ENCODE measurements at regions not wholly inside any gene's neighbourhood (a gene's known extent, or its start where the extent isn't known, plus 50 kb on each side); places are given as distances from the start of the nearest gene placed in this dataset.

DNA sequence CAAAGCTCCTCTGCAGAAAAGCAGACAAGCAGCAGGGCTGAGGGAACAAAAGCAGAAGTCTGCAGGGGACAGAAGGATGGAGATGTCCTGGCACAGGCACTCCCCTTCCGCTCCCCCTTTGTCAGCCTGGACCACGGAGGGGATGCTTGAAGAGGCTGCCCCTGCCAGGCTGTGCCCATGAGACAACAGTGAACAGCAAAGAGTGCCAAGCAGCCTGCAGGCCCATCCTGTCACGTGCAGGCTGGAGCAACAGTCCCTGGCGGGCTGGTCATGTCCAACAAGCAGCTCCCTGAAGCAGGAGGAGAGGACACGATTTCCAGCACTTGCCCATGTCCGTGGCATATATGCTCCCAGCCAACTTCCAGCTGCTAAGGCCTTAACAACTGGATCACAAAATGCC is 132.3 kb downstream of the IRX2 start:
- Mint-ChIP-seq H3K4me1 (ENCODE audit: low read depth) (no peaks in the 10 kb centered on the region), H3K36me3 (ENCODE audit: low read depth) (no peaks in the 10 kb centered on the region), H3K4me3 (no peak overlapping the region), H3K27me3 (ENCODE audit: low read depth) (no peaks in the 10 kb centered on the region), H3K9me3 (ENCODE audit: insufficient read depth) (no peaks in the 10 kb centered on the region), H3K27ac (no peak overlapping the region)
- CTCF ChIA-PET: no interaction called here
- ATAC-seq: no peak
- POLR2A ChIA-PET: no interaction called here
- no peak for DNase-seq

DNA sequence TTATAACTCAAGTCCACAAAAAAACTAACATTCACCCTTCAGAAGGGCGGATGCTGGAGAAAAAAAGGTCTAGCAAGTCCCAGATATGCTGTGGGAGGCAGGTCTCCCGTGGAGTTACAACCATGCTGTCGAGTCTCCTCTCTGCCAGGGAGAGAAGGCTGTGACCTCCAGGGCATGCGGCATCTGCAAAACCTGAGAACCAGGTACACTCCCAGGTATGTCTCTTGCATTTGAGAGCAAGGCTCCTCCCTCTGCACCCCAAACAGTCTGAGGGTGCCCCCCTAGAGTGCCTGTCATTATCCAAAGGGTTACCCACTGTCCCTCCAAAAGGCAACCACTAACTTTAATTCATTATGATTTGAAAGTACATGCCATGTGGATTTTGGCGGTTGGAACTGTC is 134.0 kb downstream of the IRX2 start:
- Mint-ChIP-seq H3K4me1 (ENCODE audit: low read depth) (no peaks in the 10 kb centered on the region), H3K27ac (no peak overlapping the region), H3K9me3 (ENCODE audit: insufficient read depth) (no peaks in the 10 kb centered on the region), H3K4me3 (no peak overlapping the region), H3K36me3 (ENCODE audit: low read depth) (no peaks in the 10 kb centered on the region), H3K27me3 (ENCODE audit: low read depth) (no peaks in the 10 kb centered on the region)
- ATAC-seq (no peak), DNase-seq (no peak)
- ChIA-PET CTCF (no interaction called here), POLR2A (no interaction called here)

DNA sequence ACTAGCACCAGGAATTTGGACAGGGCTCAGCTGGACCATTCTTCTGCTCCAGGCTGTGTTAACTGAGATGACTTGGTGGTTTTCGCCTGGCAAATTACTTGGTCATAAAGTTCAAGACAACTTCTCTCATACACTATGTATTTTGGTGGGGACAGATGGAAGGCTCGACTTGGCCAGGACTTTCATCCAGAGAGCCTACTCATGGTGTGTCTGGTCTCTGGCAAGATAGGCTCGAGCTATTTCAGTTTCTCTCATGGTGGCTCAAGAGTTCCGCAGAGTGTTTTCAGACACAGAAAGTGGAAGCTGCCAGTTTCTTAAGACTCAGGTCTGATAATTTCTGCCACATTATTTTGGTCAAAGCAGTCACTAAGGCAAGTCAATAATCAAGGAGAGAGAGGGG is 135.6 kb downstream of the IRX2 start:
- Mint-ChIP-seq H3K9me3 (ENCODE audit: insufficient read depth) (no peaks in the 10 kb centered on the region), H3K4me3 (no peak overlapping the region), H3K27me3 (ENCODE audit: low read depth) (no peaks in the 10 kb centered on the region), H3K4me1 (ENCODE audit: low read depth) (no peaks in the 10 kb centered on the region), H3K36me3 (ENCODE audit: low read depth) (no peaks in the 10 kb centered on the region), H3K27ac (no peak overlapping the region)
- ATAC-seq: no peak
- no peak for DNase-seq
- ChIA-PET CTCF (no interaction called here), POLR2A (no interaction called here)

DNA sequence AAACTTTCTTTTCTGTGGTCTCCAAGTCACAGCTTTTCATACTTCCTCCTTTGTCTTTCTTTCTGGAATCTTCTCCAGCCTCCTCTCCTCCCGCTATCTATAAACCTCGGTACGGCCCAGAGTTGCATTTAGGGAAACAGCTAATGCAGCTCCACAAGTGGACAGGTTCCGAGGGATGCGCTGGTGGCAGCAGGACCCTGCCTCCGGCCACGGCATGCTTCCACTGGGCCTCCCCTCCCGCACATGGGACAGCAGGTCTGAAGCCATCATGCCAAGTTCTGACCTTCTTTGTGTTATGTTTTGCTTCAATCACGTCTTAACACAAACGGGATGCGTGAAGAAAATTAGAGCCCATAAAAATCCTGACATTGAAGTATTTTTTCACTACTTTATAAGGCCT is 136.9 kb downstream of the IRX2 start:
- no peak overlapping the region for H3K27ac Mint-ChIP-seq

DNA sequence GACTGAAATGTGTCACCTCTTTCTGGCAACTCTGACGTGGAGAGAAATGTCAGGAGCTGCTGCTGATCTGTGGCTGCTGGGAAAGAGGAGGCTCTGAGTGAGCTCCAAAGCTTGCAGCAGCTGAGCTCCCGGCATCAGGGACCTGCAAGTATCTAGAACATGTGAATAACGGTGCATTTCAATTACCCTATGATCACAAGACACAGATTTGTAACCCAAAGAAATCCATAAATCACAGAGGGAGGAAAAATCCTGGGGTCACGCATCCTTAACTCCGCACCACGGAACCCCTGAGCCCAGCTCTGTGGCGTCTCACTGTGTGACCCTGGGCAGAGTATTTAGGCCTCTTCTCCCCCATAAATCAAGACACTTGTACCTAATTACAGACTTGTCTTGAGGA is 139.8 kb downstream of the IRX2 start:
- H3K9me3 Mint-ChIP-seq (ENCODE audit: insufficient read depth): peaks cover 8% of the 10 kb centered on the region
- CTCF ChIA-PET: no interaction called here

More for the DNA sequence above, 136.9 kb downstream of the IRX2 start:
- ATAC-seq: no peak
- ChIA-PET POLR2A (no interaction called here), CTCF (no interaction called here)
- no peaks in the 10 kb centered on the region for H3K27me3 Mint-ChIP-seq (ENCODE audit: low read depth)
- no peaks in the 10 kb centered on the region for H3K36me3 Mint-ChIP-seq (ENCODE audit: low read depth)
- peaks cover 3% of the 10 kb centered on the region for H3K9me3 Mint-ChIP-seq (ENCODE audit: insufficient read depth)
- no peak for DNase-seq
- H3K4me3 Mint-ChIP-seq: no peak overlapping the region
- no peaks in the 10 kb centered on the region for H3K4me1 Mint-ChIP-seq (ENCODE audit: low read depth)

DNA sequence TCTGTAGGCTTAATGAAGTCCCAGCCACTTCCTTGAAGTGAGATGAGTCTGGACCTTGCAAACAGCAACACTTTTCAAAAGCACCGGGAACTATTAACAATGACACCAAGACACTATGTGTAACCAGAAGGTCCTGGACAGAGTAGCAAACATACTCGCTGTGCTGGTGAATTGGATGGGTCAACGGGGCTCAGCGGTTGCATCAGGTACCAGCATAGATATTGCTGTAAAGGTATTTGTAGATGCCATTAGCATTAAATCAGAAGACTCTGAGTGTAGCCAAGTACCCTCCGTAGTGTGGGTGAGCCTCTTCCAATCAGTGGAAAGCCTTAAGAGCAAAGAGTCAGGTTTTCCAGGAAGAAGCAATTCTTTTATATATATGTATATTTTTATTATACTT is 140.5 kb downstream of the IRX2 start:
- H3K27ac Mint-ChIP-seq: no peak overlapping the region
- CTCF ChIA-PET: no interaction called here
- H3K4me3 Mint-ChIP-seq: no peak overlapping the region
- H3K36me3 Mint-ChIP-seq (ENCODE audit: low read depth): no peaks in the 10 kb centered on the region
- H3K27me3 Mint-ChIP-seq (ENCODE audit: low read depth): no peaks in the 10 kb centered on the region
- POLR2A ChIA-PET: no interaction called here
- ATAC-seq (no peak), DNase-seq (no peak)
- H3K4me1 Mint-ChIP-seq (ENCODE audit: low read depth): no peaks in the 10 kb centered on the region
- H3K9me3 Mint-ChIP-seq (ENCODE audit: insufficient read depth): peaks cover 8% of the 10 kb centered on the region

More for the DNA sequence above, 139.8 kb downstream of the IRX2 start:
- Mint-ChIP-seq H3K27me3 (ENCODE audit: low read depth) (no peaks in the 10 kb centered on the region), H3K4me1 (ENCODE audit: low read depth) (no peaks in the 10 kb centered on the region), H3K4me3 (no peak overlapping the region), H3K36me3 (ENCODE audit: low read depth) (no peaks in the 10 kb centered on the region), H3K27ac (no peak overlapping the region)
- DNase-seq: no peak
- POLR2A ChIA-PET: no interaction called here
- no peak for ATAC-seq

DNA sequence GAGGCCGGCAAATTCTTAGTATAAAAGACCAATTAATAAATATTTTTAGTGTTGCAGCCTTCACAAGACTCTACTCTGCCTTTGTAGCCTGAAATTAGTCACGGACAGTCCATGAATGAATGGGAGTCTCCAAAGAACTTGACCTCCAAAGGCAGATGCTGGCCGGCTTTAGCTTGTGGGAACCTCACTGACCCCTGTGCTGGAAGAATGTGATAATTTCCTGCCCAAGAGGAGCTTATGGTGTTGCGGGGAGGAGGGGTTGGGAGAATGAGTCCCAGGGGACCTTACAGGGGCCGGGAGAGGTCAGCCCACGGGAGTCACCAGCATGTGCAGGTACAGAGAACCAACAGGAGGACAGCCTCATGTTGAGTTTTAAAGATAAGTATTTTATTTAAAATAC is 143.1 kb downstream of the IRX2 start:
- no peaks in the 10 kb centered on the region for H3K4me1 Mint-ChIP-seq (ENCODE audit: low read depth)
- ATAC-seq: no peak
- H3K9me3 Mint-ChIP-seq (ENCODE audit: insufficient read depth): peaks cover 8% of the 10 kb centered on the region
- CTCF ChIA-PET: no interaction called here
- no peak overlapping the region for H3K4me3 Mint-ChIP-seq
- H3K27ac Mint-ChIP-seq: no peak overlapping the region
- no peaks in the 10 kb centered on the region for H3K36me3 Mint-ChIP-seq (ENCODE audit: low read depth)
- POLR2A ChIA-PET: no interaction called here
- no peaks in the 10 kb centered on the region for H3K27me3 Mint-ChIP-seq (ENCODE audit: low read depth)
- DNase-seq: no peak

DNA sequence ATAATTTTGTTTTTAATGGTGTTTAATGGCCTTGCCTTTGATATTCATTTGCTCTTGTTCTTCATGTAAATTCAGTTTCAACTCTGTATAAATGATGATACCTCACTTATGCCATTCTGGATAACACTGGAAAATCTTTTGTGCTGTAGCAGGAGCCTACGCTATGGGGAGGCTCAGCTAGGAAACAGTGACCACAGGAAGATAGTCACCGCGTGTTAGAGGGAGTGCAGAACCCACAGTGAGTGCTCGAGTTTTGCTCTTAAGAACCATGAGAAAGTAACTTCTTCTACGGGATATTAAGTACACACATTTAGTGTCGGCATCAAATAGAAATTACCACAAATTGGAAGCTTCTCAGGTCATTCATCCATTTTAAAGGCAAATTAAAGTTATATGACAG is 143.9 kb downstream of the IRX2 start:
- no peaks in the 10 kb centered on the region for H3K4me1 Mint-ChIP-seq (ENCODE audit: low read depth)
- DNase-seq (no peak), ATAC-seq (no peak)
- ChIA-PET POLR2A (no interaction called here), CTCF (no interaction called here)
- peaks cover 8% of the 10 kb centered on the region for H3K9me3 Mint-ChIP-seq (ENCODE audit: insufficient read depth)
- H3K36me3 Mint-ChIP-seq (ENCODE audit: low read depth): no peaks in the 10 kb centered on the region
- H3K27ac Mint-ChIP-seq: no peak overlapping the region
- H3K27me3 Mint-ChIP-seq (ENCODE audit: low read depth): no peaks in the 10 kb centered on the region
- no peak overlapping the region for H3K4me3 Mint-ChIP-seq

DNA sequence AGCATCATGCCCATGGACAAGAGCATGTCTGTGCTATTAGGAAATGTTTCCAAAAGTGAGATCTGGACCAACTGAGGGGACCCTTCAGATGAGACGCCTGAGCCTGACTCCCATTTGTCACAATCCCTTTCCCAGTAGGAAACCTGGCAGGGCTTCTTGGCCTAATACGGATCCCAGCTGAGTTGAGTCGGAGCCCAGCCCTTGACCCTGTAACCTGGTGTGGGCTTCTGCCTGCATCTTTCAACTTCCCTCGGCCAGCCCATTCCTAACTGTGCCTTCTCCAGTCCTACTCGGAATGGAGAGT is 148.3 kb downstream of the IRX2 start:
- H3K4me3 Mint-ChIP-seq: no peak overlapping the region
- no peaks in the 10 kb centered on the region for H3K27me3 Mint-ChIP-seq (ENCODE audit: low read depth)
- CTCF ChIA-PET: no interaction called here
- ATAC-seq (no peak), DNase-seq (no peak)
- POLR2A ChIA-PET: no interaction called here
- H3K36me3 Mint-ChIP-seq (ENCODE audit: low read depth): no peaks in the 10 kb centered on the region
- no peaks in the 10 kb centered on the region for H3K4me1 Mint-ChIP-seq (ENCODE audit: low read depth)
- peaks cover 2% of the 10 kb centered on the region for H3K9me3 Mint-ChIP-seq (ENCODE audit: insufficient read depth)
- H3K27ac Mint-ChIP-seq: no peak overlapping the region

DNA sequence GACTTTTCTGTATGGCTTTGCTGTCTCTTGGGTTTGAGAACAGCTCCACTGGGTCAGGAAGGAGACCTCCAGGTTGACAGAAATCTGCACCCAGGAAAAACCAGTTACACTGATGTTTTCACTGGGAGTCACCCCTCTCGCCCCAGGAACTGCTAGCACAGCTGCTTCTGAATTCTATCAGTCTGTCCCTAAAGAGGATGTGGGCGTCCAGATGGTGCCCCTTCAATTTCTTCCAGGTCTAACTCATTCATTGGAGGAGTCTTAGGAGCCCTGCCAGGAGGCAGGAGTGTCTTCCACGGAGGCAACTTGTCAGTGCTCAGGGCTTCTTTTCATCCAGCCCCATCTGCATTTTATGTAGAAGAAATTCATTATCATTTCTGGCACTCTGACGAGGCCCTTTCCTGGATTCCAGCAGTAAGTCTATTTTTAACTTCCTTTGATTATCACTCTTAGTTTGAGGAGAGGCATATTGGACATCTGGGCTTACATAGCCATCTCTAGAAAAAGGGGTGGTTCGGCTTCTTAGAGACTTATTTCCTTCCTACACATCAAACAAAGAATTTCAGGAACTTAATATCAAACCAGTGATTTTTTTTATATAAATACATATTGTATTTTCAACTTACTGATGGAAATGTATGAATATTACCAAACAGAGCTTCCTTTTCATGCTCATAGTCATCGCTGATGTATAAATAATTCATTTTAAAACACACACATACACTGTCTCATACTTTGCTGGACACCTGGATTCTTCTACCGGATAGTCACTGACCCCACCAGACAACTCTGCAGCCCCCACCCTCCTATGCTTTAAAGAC is 148.8 kb downstream of the IRX2 start:
- CTCF ChIA-PET: interaction anchor here (0.7 kb wide), 1 partner anchor 121 kb away, joined by 3 read pairs; no protein-coding TSS in a partner anchor
- Mint-ChIP-seq H3K27ac (no peak overlapping the region), H3K36me3 (ENCODE audit: low read depth) (no peaks in the 10 kb centered on the region), H3K4me3 (no peak overlapping the region), H3K9me3 (ENCODE audit: insufficient read depth) (no peaks in the 10 kb centered on the region), H3K27me3 (ENCODE audit: low read depth) (no peaks in the 10 kb centered on the region), H3K4me1 (ENCODE audit: low read depth) (no peaks in the 10 kb centered on the region)
- no peak for ATAC-seq
- no peak for DNase-seq
- POLR2A ChIA-PET: no interaction called here

DNA sequence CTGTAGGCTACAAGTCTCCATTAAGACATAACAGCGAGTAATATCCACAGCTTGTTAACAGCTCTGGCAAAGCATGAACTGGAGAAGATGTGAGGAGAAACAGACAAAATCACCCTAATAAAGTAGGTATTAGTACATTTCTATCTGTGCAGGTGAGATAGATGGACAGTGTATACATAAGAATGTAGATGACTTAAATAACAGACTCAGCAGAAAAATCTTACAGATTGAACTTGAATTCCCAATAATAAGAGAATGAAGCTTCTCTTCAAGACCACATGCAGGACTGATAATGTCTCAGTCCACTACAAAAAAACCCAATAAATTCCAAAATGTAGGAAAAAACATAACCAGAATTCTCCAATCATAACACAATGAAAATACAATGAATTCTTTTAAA is 153.0 kb downstream of the IRX2 start:
- Mint-ChIP-seq H3K4me3 (no peak overlapping the region), H3K36me3 (ENCODE audit: low read depth) (no peaks in the 10 kb centered on the region), H3K9me3 (ENCODE audit: insufficient read depth) (no peaks in the 10 kb centered on the region), H3K4me1 (ENCODE audit: low read depth) (no peaks in the 10 kb centered on the region), H3K27me3 (ENCODE audit: low read depth) (no peaks in the 10 kb centered on the region), H3K27ac (no peak overlapping the region)
- DNase-seq: no peak
- ATAC-seq: no peak
- ChIA-PET CTCF (no interaction called here), POLR2A (no interaction called here)

DNA sequence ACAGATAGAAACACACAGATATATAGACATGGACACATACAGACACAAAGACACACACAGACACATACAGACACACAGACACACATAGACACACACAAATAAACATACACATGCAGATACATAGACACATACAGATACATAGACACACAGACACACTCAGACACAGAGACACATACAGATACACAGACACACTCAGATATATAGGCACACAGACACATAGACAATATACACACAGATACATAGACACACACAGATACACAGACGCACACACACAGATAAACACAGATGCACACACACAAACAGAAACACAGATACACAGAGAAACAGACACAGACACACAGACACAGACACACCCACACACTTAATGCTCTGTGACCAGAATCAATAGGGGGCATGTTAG is 156.8 kb downstream of the IRX2 start:
- DNase-seq: no peak
- H3K27ac Mint-ChIP-seq: no peak overlapping the region
- ChIA-PET CTCF (no interaction called here), POLR2A (no interaction called here)
- H3K4me1 Mint-ChIP-seq (ENCODE audit: low read depth): no peaks in the 10 kb centered on the region
- no peaks in the 10 kb centered on the region for H3K27me3 Mint-ChIP-seq (ENCODE audit: low read depth)
- ATAC-seq: no peak
- H3K36me3 Mint-ChIP-seq (ENCODE audit: low read depth): no peaks in the 10 kb centered on the region
- no peak overlapping the region for H3K4me3 Mint-ChIP-seq
- H3K9me3 Mint-ChIP-seq (ENCODE audit: insufficient read depth): no peaks in the 10 kb centered on the region

DNA sequence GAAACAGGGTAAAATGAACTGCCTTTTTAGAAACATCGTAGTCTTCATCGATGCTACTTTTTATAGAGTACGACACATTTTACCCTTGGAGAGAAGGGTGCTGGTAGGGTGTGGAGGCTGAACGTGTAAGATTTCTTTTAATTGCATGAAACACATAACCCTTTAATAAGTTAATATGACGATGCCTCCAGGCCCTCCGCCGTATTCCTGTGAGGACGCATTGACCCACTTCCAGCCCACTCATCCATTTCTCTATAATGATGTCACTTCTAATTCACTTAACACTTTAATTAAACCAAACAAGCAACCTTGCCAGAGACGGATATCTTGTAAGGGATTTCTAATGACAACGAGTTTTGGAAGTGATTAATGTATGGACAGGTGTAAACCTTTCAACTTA is 158.7 kb downstream of the IRX2 start:
- ATAC-seq: no peak
- Mint-ChIP-seq H3K27me3 (ENCODE audit: low read depth) (no peaks in the 10 kb centered on the region), H3K36me3 (ENCODE audit: low read depth) (no peaks in the 10 kb centered on the region), H3K4me3 (no peak overlapping the region), H3K4me1 (ENCODE audit: low read depth) (no peaks in the 10 kb centered on the region), H3K9me3 (ENCODE audit: insufficient read depth) (no peaks in the 10 kb centered on the region), H3K27ac (no peak overlapping the region)
- ChIA-PET POLR2A (no interaction called here), CTCF (no interaction called here)
- DNase-seq: no peak
